WTC11 (cell line): ENCODE measurements at regions not wholly inside any gene's neighbourhood (a gene's known extent, or its start where the extent isn't known, plus 50 kb on each side); places are given as distances from the start of the nearest gene placed in this dataset.

Experiments used
- ATAC-seq: fragments of 200-7000 bp; cut with Tn5 transposase; 2 replicates; pipeline ENCODE4 v1.10.0; 2021; ENCODE audit warnings: mild to moderate bottlenecking, moderate library complexity
- CTCF ChIA-PET: fragments of 300-600 bp; sonication (Branson Sonifier 250); formaldehyde crosslinking; loops from one replicate; lab custom pipeline; 2021; ENCODE audit warnings: antibody characterized with exemption; lab: Charles Lee
- POLR2A ChIA-PET: fragments of 350-600 bp; sonication (Branson Sonifier 250); formaldehyde crosslinking; loops from one replicate; lab custom pipeline; 2021; ENCODE audit warnings: antibody characterized with exemption; lab: Charles Lee
- DNase-seq: peaks from one replicate; pipeline ENCODE4 v3.0.0; 2021; ENCODE audit warnings: low spot score
- H3K27ac Mint-ChIP-seq: 2 replicates; pipeline ENCODE4 v1.8.0; 2021; ENCODE audit warnings: mixed read lengths
- H3K27me3 Mint-ChIP-seq: 2 replicates; pipeline ENCODE4 v1.8.0; 2021; ENCODE audit warnings: low read depth, mild to moderate bottlenecking, moderate library complexity, mixed read lengths
- H3K36me3 Mint-ChIP-seq: 2 replicates; pipeline ENCODE4 v1.8.0; 2021; ENCODE audit warnings: mixed read lengths
- H3K4me1 Mint-ChIP-seq: 2 replicates; pipeline ENCODE4 v1.8.0; 2022; ENCODE audit warnings: mixed read lengths
- H3K4me3 Mint-ChIP-seq: 2 replicates; pipeline ENCODE4 v1.8.0; 2021; ENCODE audit warnings: mild to moderate bottlenecking, moderate library complexity, mixed read lengths
- H3K9me3 Mint-ChIP-seq: 2 replicates; pipeline ENCODE4 v1.8.0; 2021; ENCODE audit warnings: mixed read lengths
- AR ChIP-seq: fragments of 250-450 bp; sonication (Bioruptor Pico); IDR thresholded peaks from 2 replicates; pipeline ENCODE4 v1.9.0; 2021; ENCODE audit warnings: mild to moderate bottlenecking
- ARID4B ChIP-seq: sonication (generic); formaldehyde crosslinking; IDR thresholded peaks from 2 replicates; pipeline ENCODE4 v1.8.0; 2023; ENCODE audit warnings: missing genetic modification reagents, mild to moderate bottlenecking, borderline replicate concordance
- ETV6 ChIP-seq: sonication (generic); formaldehyde crosslinking; IDR thresholded peaks from 2 replicates; pipeline ENCODE4 v1.8.1; 2022; ENCODE audit warnings: mild to moderate bottlenecking, missing genetic modification reagents
- FOXP1 ChIP-seq: sonication (generic); formaldehyde crosslinking; IDR thresholded peaks from 2 replicates; pipeline ENCODE4 v1.8.0; 2022; ENCODE audit warnings: missing genetic modification reagents, mild to moderate bottlenecking, moderate library complexity, borderline replicate concordance
- HMGA2 ChIP-seq: fragments of 250-450 bp; sonication (Bioruptor Pico); IDR thresholded peaks from 2 replicates; pipeline ENCODE4 v1.4.0; 2021; ENCODE audit warnings: mild to moderate bottlenecking, moderate library complexity
- IRF2 ChIP-seq: sonication (generic); formaldehyde crosslinking; IDR thresholded peaks from 2 replicates; pipeline ENCODE4 v1.8.0; 2022; ENCODE audit warnings: low read depth, missing genetic modification reagents, borderline replicate concordance
- JAZF1 ChIP-seq: fragments of 250-450 bp; sonication (Bioruptor Pico); IDR thresholded peaks from 2 replicates; pipeline ENCODE4 v1.9.0; 2021; ENCODE audit warnings: moderate library complexity, mild to moderate bottlenecking, inconsistent platforms
- KAT7 ChIP-seq: sonication (generic); formaldehyde crosslinking; IDR thresholded peaks from 2 replicates; pipeline ENCODE4 v1.8.1; 2023; ENCODE audit warnings: missing genetic modification reagents, mild to moderate bottlenecking, borderline replicate concordance
- MAX ChIP-seq: sonication (generic); formaldehyde crosslinking; IDR thresholded peaks from 2 replicates; pipeline ENCODE4 v1.8.0; 2022; ENCODE audit warnings: mild to moderate bottlenecking, missing genetic modification reagents
- MYBL2 ChIP-seq: sonication (generic); formaldehyde crosslinking; IDR thresholded peaks from 2 replicates; pipeline ENCODE4 v1.8.1; 2023; ENCODE audit warnings: mild to moderate bottlenecking, moderate library complexity, missing genetic modification reagents
- NFE2L1 ChIP-seq: sonication (generic); formaldehyde crosslinking; IDR thresholded peaks from 2 replicates; pipeline ENCODE4 v1.8.1; 2023; ENCODE audit warnings: missing genetic modification reagents
- NR2C2 ChIP-seq: sonication (generic); formaldehyde crosslinking; IDR thresholded peaks from 2 replicates; pipeline ENCODE4 v1.8.0; 2022; ENCODE audit warnings: mild to moderate bottlenecking, missing genetic modification reagents
- PRDM15 ChIP-seq: sonication (generic); formaldehyde crosslinking; IDR thresholded peaks from 2 replicates; pipeline ENCODE4 v1.8.0; 2022; ENCODE audit warnings: missing genetic modification reagents
- RORB ChIP-seq: fragments of 250-450 bp; sonication (Bioruptor Pico); IDR thresholded peaks from 2 replicates; pipeline ENCODE4 v1.9.0; 2021; ENCODE audit warnings: mild to moderate bottlenecking
- SMAD3 ChIP-seq: sonication (generic); formaldehyde crosslinking; IDR thresholded peaks from 2 replicates; pipeline ENCODE4 v1.8.0; 2022; ENCODE audit warnings: missing genetic modification reagents, mild to moderate bottlenecking, borderline replicate concordance
- SMAD4 ChIP-seq: sonication (generic); formaldehyde crosslinking; IDR thresholded peaks from 2 replicates; pipeline ENCODE4 v1.8.0; 2022; ENCODE audit warnings: mild to moderate bottlenecking, missing genetic modification reagents
- ZNF317 ChIP-seq: sonication (generic); formaldehyde crosslinking; IDR thresholded peaks from 2 replicates; pipeline ENCODE4 v1.8.1; 2023; ENCODE audit warnings: low read depth, mild to moderate bottlenecking, moderate library complexity, missing genetic modification reagents, borderline replicate concordance
- ZNF396 ChIP-seq: fragments of 250-450 bp; sonication (Bioruptor Pico); IDR thresholded peaks from 2 replicates; pipeline ENCODE4 v1.8.0; 2021; ENCODE audit warnings: mild to moderate bottlenecking, moderate library complexity, borderline replicate concordance
- ZNF423 ChIP-seq: fragments of 250-450 bp; sonication (Bioruptor Pico); IDR thresholded peaks from 2 replicates; pipeline ENCODE4 v2.1.2; 2022; ENCODE audit warnings: mild to moderate bottlenecking, moderate library complexity
- ZNF671 ChIP-seq: fragments of 250-450 bp; sonication (Bioruptor Pico); IDR thresholded peaks from 2 replicates; pipeline ENCODE4 v1.8.0; 2021; ENCODE audit warnings: mild to moderate bottlenecking

GRCh38 chr18:78407466-78407844 is 572.2 kb upstream of the SALL3 start:
- TF ChIP-seq MYBL2 = no peak
- no peak for TF ChIP-seq NFE2L1 (CRISPR knock-in tag)
- TF ChIP-seq JAZF1 (CRISPR knock-in tag) = no peak
- TF ChIP-seq MAX = no peak
- TF ChIP-seq RORB (CRISPR knock-in tag) = no peak
- ATAC-seq = no peak

GRCh38 chr18:78408623-78409022 is 571.0 kb upstream of the SALL3 start:
- no peaks in the 10 kb centered on the region for H3K4me1 Mint-ChIP-seq
- ChIA-PET POLR2A (no interaction called here), CTCF (no interaction called here)
- no peak overlapping the region for H3K27ac Mint-ChIP-seq
- H3K9me3 Mint-ChIP-seq = peaks cover 57% of the 10 kb centered on the region
- H3K36me3 Mint-ChIP-seq = peaks cover 41% of the 10 kb centered on the region
- no peak overlapping the region for H3K4me3 Mint-ChIP-seq
- no peak for TF ChIP-seq ZNF317
- TF ChIP-seq KAT7 = no peak
- TF ChIP-seq ETV6 (CRISPR knock-in tag) = no peak
- no peak for TF ChIP-seq SMAD4 (CRISPR knock-in tag)
- TF ChIP-seq ZNF671 (CRISPR knock-in tag) = no peak
- TF ChIP-seq PRDM15 (CRISPR knock-in tag) = no peak
- no peak for TF ChIP-seq FOXP1 (CRISPR knock-in tag)
- TF ChIP-seq NR2C2 (CRISPR knock-in tag) = no peak
- TF ChIP-seq ZNF396 (CRISPR knock-in tag) = no peak
- TF ChIP-seq AR (CRISPR knock-in tag) = no peak
- no peak for TF ChIP-seq IRF2 (CRISPR knock-in tag)
- no peak for TF ChIP-seq ZNF423
- TF ChIP-seq SMAD3 (CRISPR knock-in tag) = no peak
- no peak for TF ChIP-seq HMGA2
- no peak for TF ChIP-seq ARID4B (CRISPR knock-in tag)
- no peak for DNase-seq
- no peak for ATAC-seq
- no peaks in the 10 kb centered on the region; the same call in 1 of the 2 replicates for H3K27me3 Mint-ChIP-seq

More at GRCh38 chr18:78407466-78407844, 572.2 kb upstream of the SALL3 start:
- H3K9me3 Mint-ChIP-seq = peaks cover 45% of the 10 kb centered on the region
- no peaks in the 10 kb centered on the region for H3K4me1 Mint-ChIP-seq
- ChIA-PET POLR2A (no interaction called here), CTCF (no interaction called here)
- no peak overlapping the region for H3K27ac Mint-ChIP-seq
- H3K27me3 Mint-ChIP-seq = no peaks in the 10 kb centered on the region; the same call in 1 of the 2 replicates
- peaks cover 43% of the 10 kb centered on the region for H3K36me3 Mint-ChIP-seq
- H3K4me3 Mint-ChIP-seq = no peak overlapping the region
- DNase-seq = no peak
